ENCODE measurements at regions not wholly inside any gene's neighbourhood (a gene's known extent, or its start where the extent isn't known, plus 50 kb on each side); places are given as distances from the start of the nearest gene placed in this dataset.

DNA sequence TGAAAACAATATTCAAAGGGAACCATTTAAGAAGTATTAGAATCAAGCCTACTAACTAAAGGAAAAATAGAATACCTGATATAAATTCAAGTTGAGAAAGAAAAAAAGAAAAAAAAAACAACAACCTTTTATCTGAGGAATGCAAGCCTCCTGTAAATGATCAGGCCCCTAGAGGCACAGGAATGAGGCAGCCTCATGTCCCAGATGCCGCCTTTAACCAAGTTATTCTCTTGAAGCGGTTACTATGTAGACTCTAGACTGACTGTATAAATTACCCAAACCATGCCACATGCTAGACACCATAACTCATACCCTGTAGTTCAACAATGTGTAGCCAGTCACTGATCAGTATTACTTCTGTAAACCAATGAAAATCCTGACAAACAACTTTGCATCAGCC is 929.6 kb downstream of the TAF11L14 start:
- no peak for TF ChIP-seq CHD1 (IDR thresholded peaks at IDR 0.05; ENCODE audit: low read depth, low read length)
- TF ChIP-seq, protein P1, sequence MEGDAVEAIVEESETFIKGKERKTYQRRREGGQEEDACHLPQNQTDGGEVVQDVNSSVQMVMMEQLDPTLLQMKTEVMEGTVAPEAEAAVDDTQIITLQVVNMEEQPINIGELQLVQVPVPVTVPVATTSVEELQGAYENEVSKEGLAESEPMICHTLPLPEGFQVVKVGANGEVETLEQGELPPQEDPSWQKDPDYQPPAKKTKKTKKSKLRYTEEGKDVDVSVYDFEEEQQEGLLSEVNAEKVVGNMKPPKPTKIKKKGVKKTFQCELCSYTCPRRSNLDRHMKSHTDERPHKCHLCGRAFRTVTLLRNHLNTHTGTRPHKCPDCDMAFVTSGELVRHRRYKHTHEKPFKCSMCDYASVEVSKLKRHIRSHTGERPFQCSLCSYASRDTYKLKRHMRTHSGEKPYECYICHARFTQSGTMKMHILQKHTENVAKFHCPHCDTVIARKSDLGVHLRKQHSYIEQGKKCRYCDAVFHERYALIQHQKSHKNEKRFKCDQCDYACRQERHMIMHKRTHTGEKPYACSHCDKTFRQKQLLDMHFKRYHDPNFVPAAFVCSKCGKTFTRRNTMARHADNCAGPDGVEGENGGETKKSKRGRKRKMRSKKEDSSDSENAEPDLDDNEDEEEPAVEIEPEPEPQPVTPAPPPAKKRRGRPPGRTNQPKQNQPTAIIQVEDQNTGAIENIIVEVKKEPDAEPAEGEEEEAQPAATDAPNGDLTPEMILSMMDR (IDR thresholded peaks at IDR 0.05; ENCODE audit: control extremely low read depth in 1 of 3, insufficient read depth in 1 of 3, low read depth in 1 of 3, low read length in 3 of 3) = no peak
- no peak for TF ChIP-seq CEBPB (IDR thresholded peaks at IDR 0.05; ENCODE audit: low read depth, low read length)
- no peak for TF ChIP-seq RFX5 (IDR thresholded peaks at IDR 0.05; ENCODE audit: borderline replicate concordance, low read depth, low read length)
- TF ChIP-seq USF2 (IDR thresholded peaks at IDR 0.05; ENCODE audit: low read length) = no peak
- TF ChIP-seq KDM5A (IDR thresholded peaks at IDR 0.05; ENCODE audit: low read length) = no peak
- no peak for TF ChIP-seq RXRA (IDR thresholded peaks at IDR 0.05; ENCODE audit: insufficient read depth, low read depth, low read length)
- TF ChIP-seq POLR2A (IDR thresholded peaks at IDR 0.05; ENCODE audit: control extremely low read depth in 1 of 2, low read depth in 2 of 2, low read length in 2 of 2) = no peak
- TF ChIP-seq CBX5 (IDR thresholded peaks at IDR 0.05; ENCODE audit: low read depth, low read length) = no peak
- TF ChIP-seq GABPA (IDR thresholded peaks at IDR 0.05; ENCODE audit: borderline replicate concordance, insufficient read depth, low read length) = no peak
- TF ChIP-seq POLR2AphosphoS5 (IDR thresholded peaks at IDR 0.05; ENCODE audit: low read depth, low read length) = no peak
- TF ChIP-seq BACH1 (IDR thresholded peaks at IDR 0.05; ENCODE audit: low read length) = no peak
- TF ChIP-seq CHD7 (IDR thresholded peaks at IDR 0.05; ENCODE audit: insufficient replicate concordance, low read length) = no peak
- no peak for TF ChIP-seq SP2 (IDR thresholded peaks at IDR 0.05; ENCODE audit: low read length)

Measured in H1 (cell line).